GM19452 (cell line): ENCODE measurements at regions not wholly inside any gene's neighbourhood (a gene's known extent, or its start where the extent isn't known, plus 50 kb on each side); places are given as distances from the start of the nearest gene placed in this dataset.

Source experiments
- ATAC-seq: cut with Tn5 transposase; IDR thresholded peaks from one replicate; pipeline ENCODE4 v1.9.1; 2021; ENCODE audit not compliant: unreplicated experiment

- no peak for ATAC-seq
These were observed 50.6 kb upstream of the UQCRFS1 start for GRCh38 chr19:29263305-29264135.

DNA sequence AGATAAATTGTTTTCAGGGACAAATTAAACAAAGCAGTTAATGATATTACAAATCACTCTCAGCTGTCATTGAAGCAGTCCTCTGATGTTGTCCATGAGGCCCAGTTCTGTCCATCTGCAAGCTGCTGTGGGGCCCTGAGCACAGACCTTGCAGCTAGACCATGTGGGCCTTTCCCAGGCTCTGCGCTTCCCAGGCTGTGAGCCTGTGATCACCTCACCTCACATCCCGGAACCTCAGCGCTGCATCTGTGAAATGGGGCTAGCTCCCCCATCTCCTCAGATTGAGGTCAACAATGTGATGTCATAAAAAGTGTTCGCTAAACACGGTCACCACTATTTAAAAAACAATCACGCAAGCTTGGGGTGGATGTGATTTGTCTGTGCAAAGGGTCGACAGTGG lies 51.9 kb upstream of the UQCRFS1 start:
- ATAC-seq: no peak

- no peak for ATAC-seq
These were observed 52.5 kb upstream of the UQCRFS1 start for GRCh38 chr19:29265436-29265835.

DNA sequence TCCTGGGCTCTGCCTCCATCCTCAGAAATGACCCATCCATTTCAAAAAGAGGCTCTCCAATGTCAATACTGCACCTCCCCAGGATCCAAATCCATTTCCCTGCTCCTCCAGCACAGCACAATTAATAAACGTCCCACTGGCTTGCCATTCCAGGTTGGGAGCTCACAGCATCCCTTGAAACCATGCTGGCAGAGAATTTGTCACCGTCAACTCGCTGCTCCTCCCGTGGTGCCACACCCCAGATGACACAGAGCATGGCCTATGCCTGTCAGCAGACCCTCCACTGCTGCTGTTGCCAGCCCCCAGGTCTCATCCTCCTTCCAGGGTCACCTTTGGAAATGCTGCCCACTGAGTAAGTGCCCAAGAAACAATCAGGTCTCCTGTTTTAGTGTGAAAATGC lies 53.0 kb upstream of the UQCRFS1 start:
- ATAC-seq: no peak

- ATAC-seq: no peak
These were observed 53.7 kb upstream of the UQCRFS1 start for GRCh38 chr19:29266603-29267002.

DNA sequence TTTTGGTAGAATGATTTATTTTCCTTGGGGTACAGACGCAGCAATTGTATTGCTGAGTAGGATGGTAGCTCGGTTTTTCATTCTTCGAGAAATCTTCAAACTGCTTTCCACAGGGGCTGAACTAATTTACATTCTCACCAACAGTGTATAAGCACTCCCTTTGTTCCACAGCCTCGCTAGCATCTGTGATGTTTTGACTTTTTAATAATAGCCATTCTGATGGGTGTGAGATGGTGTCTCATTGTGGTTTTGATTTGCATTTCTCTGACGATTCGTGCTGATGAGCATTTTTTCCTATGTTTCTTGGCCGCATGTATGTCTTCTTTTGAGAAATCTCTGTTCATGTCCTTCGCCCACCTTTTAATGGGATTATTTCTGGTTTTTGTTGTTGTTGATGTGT lies 54.8 kb upstream of the UQCRFS1 start:
- ATAC-seq: no peak

DNA sequence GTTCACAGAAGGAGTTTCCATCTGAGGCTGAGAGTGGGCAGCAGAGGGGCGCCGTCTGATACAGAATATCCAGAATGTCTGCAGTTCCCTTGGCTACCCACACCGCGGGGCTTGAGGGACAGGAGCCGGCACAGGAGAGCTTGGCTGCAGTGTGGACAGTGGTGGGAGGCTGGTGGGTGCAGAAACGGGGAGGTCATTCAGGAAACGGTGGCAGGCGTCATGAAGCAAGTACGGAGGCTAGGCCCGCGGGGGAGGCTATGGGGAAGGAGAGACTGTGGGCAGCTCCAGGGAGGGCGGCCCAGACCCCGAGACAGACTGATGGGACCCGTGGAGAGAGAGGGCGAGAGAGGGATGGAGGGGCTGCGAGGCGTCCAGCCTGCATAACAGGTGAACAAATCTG lies 55.2 kb upstream of the UQCRFS1 start:
- ATAC-seq: no peak

DNA sequence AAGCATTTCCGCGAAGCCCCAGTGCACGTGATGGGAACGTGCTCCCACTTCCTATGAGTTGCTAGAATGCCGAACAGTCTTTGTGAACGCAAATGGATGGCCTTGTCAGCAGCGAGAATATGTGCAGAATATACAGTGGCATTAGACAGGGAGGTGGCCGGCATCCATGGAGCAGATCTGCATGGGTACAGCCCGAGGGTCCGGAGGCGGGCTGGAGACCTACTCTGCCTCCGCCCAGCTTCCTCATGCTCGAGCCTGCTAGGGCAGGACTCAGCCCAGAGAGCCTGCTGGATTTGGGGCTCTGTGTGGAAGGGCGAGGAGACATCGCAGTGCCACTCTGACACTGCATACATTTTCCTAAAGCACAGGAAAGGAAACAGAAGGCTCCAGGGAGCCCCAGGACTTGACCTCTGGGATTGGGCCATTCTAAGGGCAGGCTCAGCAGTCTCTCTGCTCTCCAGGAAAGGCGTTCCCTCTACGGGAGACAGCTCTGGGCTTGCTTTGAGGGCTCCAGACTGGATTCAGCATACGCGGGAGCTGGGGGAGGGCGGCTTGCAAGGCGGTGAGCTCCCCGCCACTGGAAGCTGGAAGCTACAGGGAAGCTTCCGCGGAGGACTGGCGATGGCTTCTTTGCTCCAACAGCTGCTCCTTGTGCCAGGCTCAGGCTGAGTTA lies 55.9 kb upstream of the UQCRFS1 start:
- ATAC-seq: no peak

DNA sequence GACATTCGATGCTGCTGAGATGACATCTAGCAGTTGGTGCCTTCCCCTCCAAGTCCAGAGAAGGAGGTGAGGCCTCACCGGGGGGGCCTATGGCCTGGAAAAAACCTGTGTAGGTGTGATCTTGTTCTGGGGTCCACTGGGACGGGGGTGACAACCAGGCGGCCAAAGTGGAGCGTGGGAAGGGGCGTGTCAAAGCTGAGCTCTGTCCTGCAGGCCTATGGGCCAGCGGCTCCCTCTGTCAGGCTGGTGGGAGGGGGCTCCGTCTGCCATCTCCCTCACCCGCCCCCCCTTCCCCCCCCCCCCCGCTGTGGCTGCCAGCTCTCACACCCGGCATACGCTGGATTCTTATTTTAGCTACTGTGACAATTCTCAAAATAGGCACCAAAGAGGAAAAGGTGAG lies 56.7 kb upstream of the UQCRFS1 start:
- no peak for ATAC-seq

GRCh38 chr19:29271341-29271740 lies 58.4 kb upstream of the UQCRFS1 start:
- ATAC-seq: no peak

- ATAC-seq: no peak
These were observed 59.0 kb upstream of the UQCRFS1 start for GRCh38 chr19:29271911-29272310.

GRCh38 chr19:29273000-29273640 lies 60.2 kb upstream of the UQCRFS1 start:
- ATAC-seq: no peak

- no peak for ATAC-seq
These were observed 62.3 kb upstream of the UQCRFS1 start for GRCh38 chr19:29275266-29275665.

- peak; percentile 82 for ATAC-seq
These were observed 64.2 kb upstream of the UQCRFS1 start for GRCh38 chr19:29277102-29277501.

DNA sequence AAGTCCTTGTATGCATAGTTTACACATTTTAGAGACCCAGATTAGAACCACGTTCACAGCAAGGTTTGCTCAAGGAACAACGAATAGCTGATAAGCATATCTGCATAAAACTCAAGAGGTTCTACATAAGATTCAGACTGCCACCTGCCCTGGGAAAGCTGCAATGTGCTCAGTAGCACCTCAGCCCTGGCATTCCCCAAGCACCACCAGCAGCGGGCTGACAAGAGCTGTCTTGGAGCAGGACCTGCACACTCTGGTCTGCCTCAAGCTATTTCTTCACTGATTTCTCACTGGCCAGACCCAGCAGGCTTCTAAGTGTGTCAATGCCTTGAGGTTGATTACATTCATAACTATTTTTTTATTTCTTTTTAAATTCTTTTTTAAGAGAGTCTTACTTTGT lies 65.8 kb upstream of the UQCRFS1 start:
- ATAC-seq: no peak

DNA sequence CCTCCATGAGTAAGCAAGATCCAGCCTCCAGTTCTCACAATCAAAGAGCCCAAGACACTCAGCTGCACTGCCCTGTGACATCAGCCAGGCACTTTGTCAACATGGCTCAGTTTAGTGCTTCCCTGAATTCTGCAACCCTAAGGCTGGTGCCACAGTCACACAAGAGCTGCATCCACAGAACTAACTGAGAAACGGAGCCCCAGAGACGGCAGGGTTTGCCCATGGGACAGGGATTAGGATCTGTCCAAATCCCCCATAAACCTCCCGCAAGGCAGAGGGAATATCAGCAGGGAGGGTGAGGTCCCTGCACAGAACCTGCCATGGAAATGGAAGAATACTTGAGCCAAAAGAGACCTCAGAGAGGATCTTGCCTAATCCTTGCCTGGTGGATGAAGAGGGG lies 70.4 kb upstream of the UQCRFS1 start:
- ATAC-seq: no peak

GRCh38 chr19:29285187-29285687 lies 72.3 kb upstream of the UQCRFS1 start:
- ATAC-seq: no peak

GRCh38 chr19:29285878-29286277 lies 72.9 kb upstream of the UQCRFS1 start:
- ATAC-seq: no peak

- no peak for ATAC-seq
These were observed 74.1 kb upstream of the UQCRFS1 start for GRCh38 chr19:29287061-29287460.

DNA sequence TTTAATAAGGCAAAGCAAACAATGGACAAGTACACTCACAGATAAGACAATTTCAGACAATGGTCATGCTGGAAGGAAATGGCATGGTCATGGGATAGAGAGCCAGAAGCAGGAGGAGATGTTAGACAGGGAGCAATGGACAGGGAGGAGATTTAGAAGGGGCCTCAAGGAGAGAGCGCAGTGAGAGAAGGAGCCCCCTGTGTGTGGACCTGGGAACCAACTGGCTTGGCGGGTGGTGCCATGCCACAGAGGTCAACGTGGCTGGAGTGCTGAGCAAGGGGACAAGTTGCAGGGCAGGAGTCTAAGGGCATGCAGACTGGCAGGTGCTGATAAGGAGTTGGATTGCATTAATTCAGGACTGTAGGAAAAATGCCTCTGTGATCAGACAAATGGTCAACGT lies 75.3 kb upstream of the UQCRFS1 start:
- no peak for ATAC-seq

GRCh38 chr19:29289020-29289419 lies 76.1 kb upstream of the UQCRFS1 start:
- no peak for ATAC-seq

DNA sequence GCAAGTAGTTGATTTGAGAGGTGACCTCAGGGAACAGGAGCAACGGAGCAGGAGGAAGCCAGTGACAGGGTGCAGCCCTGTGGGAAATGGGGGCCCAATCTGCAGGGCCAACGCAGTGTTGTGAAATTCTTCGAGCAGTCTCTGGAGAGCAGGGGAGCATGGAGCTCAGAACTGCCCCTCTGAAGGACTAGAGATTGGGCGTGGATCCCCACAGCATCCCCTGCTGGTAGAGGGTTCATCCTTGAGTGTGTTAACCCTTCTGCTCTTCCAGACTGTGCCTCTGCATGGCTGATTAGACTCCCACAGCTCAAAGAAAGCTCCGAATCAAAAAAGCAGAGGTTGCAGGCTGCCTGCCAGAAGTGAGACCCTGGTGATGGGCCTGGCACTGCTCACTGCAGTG lies 77.9 kb upstream of the UQCRFS1 start:
- ATAC-seq: no peak
